ENCODE measurements at regions not wholly inside any gene's neighbourhood (a gene's known extent, or its start where the extent isn't known, plus 50 kb on each side); places are given as distances from the start of the nearest gene placed in this dataset.

GRCh38 chr3:166388321-166388720 is 551.1 kb upstream of the BCHE start:
- Mint-ChIP-seq H3K4me3 (ENCODE audit: unreplicated experiment) (no peak overlapping the region), H3K27ac (ENCODE audit: unreplicated experiment) (no peak overlapping the region), H3K9me3 (ENCODE audit: unreplicated experiment) (no peaks in the 10 kb centered on the region), H3K36me3 (ENCODE audit: low read depth, unreplicated experiment) (no peaks in the 10 kb centered on the region), H3K4me1 (ENCODE audit: unreplicated experiment) (no peaks in the 10 kb centered on the region), H3K27me3 (ENCODE audit: unreplicated experiment) (no peaks in the 10 kb centered on the region)
- TF ChIP-seq CTCF (IDR thresholded peaks at IDR 0.05; ENCODE audit: unreplicated experiment): no peak
- DNase-seq (ENCODE audit: low spot score): no peak

- Mint-ChIP-seq H3K36me3 (ENCODE audit: low read depth, unreplicated experiment) (no peaks in the 10 kb centered on the region), H3K27me3 (ENCODE audit: unreplicated experiment) (no peaks in the 10 kb centered on the region), H3K4me3 (ENCODE audit: unreplicated experiment) (no peak overlapping the region), H3K27ac (ENCODE audit: unreplicated experiment) (no peak overlapping the region), H3K9me3 (ENCODE audit: unreplicated experiment) (no peaks in the 10 kb centered on the region), H3K4me1 (ENCODE audit: unreplicated experiment) (no peaks in the 10 kb centered on the region)
- TF ChIP-seq CTCF (IDR thresholded peaks at IDR 0.05; ENCODE audit: unreplicated experiment): no peak
- no peak for DNase-seq (ENCODE audit: low spot score)
Observed at GRCh38 chr3:166372571-166373106, 535.4 kb upstream of the BCHE start.

- Mint-ChIP-seq H3K9me3 (ENCODE audit: unreplicated experiment) (no peaks in the 10 kb centered on the region), H3K4me3 (ENCODE audit: unreplicated experiment) (no peak overlapping the region), H3K27me3 (ENCODE audit: unreplicated experiment) (no peaks in the 10 kb centered on the region), H3K27ac (ENCODE audit: unreplicated experiment) (no peak overlapping the region), H3K36me3 (ENCODE audit: low read depth, unreplicated experiment) (no peaks in the 10 kb centered on the region), H3K4me1 (ENCODE audit: unreplicated experiment) (no peaks in the 10 kb centered on the region)
- DNase-seq (ENCODE audit: low spot score): no peak
- TF ChIP-seq CTCF (IDR thresholded peaks at IDR 0.05; ENCODE audit: unreplicated experiment): no peak
Observed at GRCh38 chr3:166367947-166368533, 530.8 kb upstream of the BCHE start.

GRCh38 chr3:166362698-166363097 is 525.5 kb upstream of the BCHE start:
- Mint-ChIP-seq H3K4me3 (ENCODE audit: unreplicated experiment) (no peak overlapping the region), H3K27ac (ENCODE audit: unreplicated experiment) (no peak overlapping the region), H3K9me3 (ENCODE audit: unreplicated experiment) (no peaks in the 10 kb centered on the region), H3K36me3 (ENCODE audit: low read depth, unreplicated experiment) (no peaks in the 10 kb centered on the region), H3K4me1 (ENCODE audit: unreplicated experiment) (no peaks in the 10 kb centered on the region), H3K27me3 (ENCODE audit: unreplicated experiment) (peaks cover 1% of the 10 kb centered on the region)
- DNase-seq (ENCODE audit: low spot score): no peak
- TF ChIP-seq CTCF (IDR thresholded peaks at IDR 0.05; ENCODE audit: unreplicated experiment): no peak

GRCh38 chr3:166360720-166361119 is 523.5 kb upstream of the BCHE start:
- DNase-seq (ENCODE audit: low spot score): no peak
- no peak overlapping the region for H3K27ac Mint-ChIP-seq (ENCODE audit: unreplicated experiment)
- no peaks in the 10 kb centered on the region for H3K4me1 Mint-ChIP-seq (ENCODE audit: unreplicated experiment)
- TF ChIP-seq CTCF (IDR thresholded peaks at IDR 0.05; ENCODE audit: unreplicated experiment): no peak
- H3K4me3 Mint-ChIP-seq (ENCODE audit: unreplicated experiment): no peak overlapping the region
- no peaks in the 10 kb centered on the region for H3K36me3 Mint-ChIP-seq (ENCODE audit: low read depth, unreplicated experiment)
- H3K9me3 Mint-ChIP-seq (ENCODE audit: unreplicated experiment): no peaks in the 10 kb centered on the region
- H3K27me3 Mint-ChIP-seq (ENCODE audit: unreplicated experiment): peaks cover 1% of the 10 kb centered on the region

Data from endothelial cell (in vitro differentiated cells).